ENCODE measurements at regions not wholly inside any gene's neighbourhood (a gene's known extent, or its start where the extent isn't known, plus 50 kb on each side); places are given as distances from the start of the nearest gene placed in this dataset.

DNA sequence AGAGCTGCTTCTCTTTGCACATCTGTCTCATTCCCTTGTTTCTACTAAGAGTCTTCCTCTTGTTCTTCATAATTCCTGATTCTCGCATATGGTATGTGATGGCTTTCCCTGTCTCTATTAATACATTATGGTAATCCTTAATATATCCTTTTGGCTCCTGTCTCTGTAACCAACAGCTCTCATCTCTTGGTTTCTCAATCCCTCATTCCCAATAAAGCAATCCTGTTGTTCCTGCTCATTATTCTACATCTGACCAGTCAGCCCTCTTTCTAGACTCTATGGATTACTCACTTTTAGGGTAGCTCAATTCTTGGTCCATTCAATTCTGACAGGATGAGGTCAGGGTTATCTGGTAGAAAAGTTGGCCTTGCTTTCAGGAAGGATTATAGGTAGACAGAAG, 349.9 kb downstream of the LRIG3 start:
- WGBS, 2 experiments (ENCODE audit: extremely low coverage in 2 of 2, insufficient read length in 1 of 2) = no CpG with 5 or more reads among the region's 1 CpG
- no TSS peak for BruUV-seq (replicated peaks)
- Histone ChIP-seq H3K9me1 (ENCODE audit: insufficient read depth, low read length) (0 out of 2 replicates have a peak, but pooled peaks cover 2% of the 10 kb centered on the region), H2BK15ac (ENCODE audit: low read depth, low read length) (no peak overlapping the region), H3K14ac (replicated peaks; ENCODE audit: low read depth, low read length) (no peak overlapping the region), H3K79me1 (ENCODE audit: low read depth in 1 of 2, low read length in 2 of 2) (no peaks in the 10 kb centered on the region), H4K20me1 (ENCODE audit: insufficient read depth, low read length) (no peaks in the 10 kb centered on the region), H2AK9ac (replicated peaks; ENCODE audit: low read depth, low read length, poor library complexity) (no peak overlapping the region), H2AFZ (replicated peaks; ENCODE audit: low read length, poor library complexity) (no peak overlapping the region), H3K9me3 (ENCODE audit: control insufficient read depth, insufficient read depth, low read length) (no peaks in the 10 kb centered on the region), H4K8ac (ENCODE audit: low read depth in 2 of 2, low read length in 2 of 2) (no peak overlapping the region), H4K91ac (ENCODE audit: insufficient read depth, low read depth, low read length) (peak overlapping the region; percentile 38; the same call in 1 of the 2 replicates), H3K27me3 (ENCODE audit: control insufficient read depth, insufficient read depth, low read length) (no peaks in the 10 kb centered on the region), H3K4me2 (ENCODE audit: low read depth, low read length) (no peak overlapping the region), H3K18ac (ENCODE audit: low read depth, low read length) (peak overlapping the region; percentile 71; the same call in 1 of the 2 replicates), H3K4me1 (ENCODE audit: control insufficient read depth, insufficient read depth, low read length) (peaks cover 8% of the 10 kb centered on the region), H3K9ac (ENCODE audit: low read depth, low read length) (no peak overlapping the region), H2BK20ac (ENCODE audit: low read depth, low read length) (no peak overlapping the region; the same call in 1 of the 2 replicates), H3K4ac (ENCODE audit: low read depth, low read length) (no peak overlapping the region), H3K27ac (ENCODE audit: insufficient read depth, low read length) (no peak overlapping the region), H3K4me3 (ENCODE audit: insufficient read depth, low read depth, low read length) (no peak overlapping the region), H4K5ac (ENCODE audit: low read depth, low read length) (peak overlapping the region; percentile 86; the same call in 1 of the 2 replicates), H3K56ac (ENCODE audit: extremely low read depth, insufficient read depth, low read length) (no peak overlapping the region), H2BK5ac (ENCODE audit: low read depth, low read length, poor library complexity, severe bottlenecking) (no peak overlapping the region), H3K23ac (ENCODE audit: low read depth, low read length) (no peak overlapping the region), H3K36me3 (ENCODE audit: control insufficient read depth, insufficient read depth, low read length) (no peaks in the 10 kb centered on the region), H2AK5ac (ENCODE audit: low read depth, low read length) (0 out of 2 replicates have a peak overlapping the region, but pooled peaks have one; percentile 13), H2BK120ac (ENCODE audit: low read depth, low read length) (no peak overlapping the region)
- no peak for ATAC-seq (ENCODE audit: low read depth)
- no peak for DNase-seq
- no peak for TF ChIP-seq RCOR1 (IDR thresholded peaks at IDR 0.05; ENCODE audit: insufficient replicate concordance, low read length)
- TF ChIP-seq POLR2A (IDR thresholded peaks at IDR 0.05; ENCODE audit: low read depth, low read length) = no peak
- TF ChIP-seq, protein P1, sequence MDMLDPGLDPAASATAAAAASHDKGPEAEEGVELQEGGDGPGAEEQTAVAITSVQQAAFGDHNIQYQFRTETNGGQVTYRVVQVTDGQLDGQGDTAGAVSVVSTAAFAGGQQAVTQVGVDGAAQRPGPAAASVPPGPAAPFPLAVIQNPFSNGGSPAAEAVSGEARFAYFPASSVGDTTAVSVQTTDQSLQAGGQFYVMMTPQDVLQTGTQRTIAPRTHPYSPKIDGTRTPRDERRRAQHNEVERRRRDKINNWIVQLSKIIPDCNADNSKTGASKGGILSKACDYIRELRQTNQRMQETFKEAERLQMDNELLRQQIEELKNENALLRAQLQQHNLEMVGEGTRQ (IDR thresholded peaks at IDR 0.05; ENCODE audit: low read depth, low read length) = no peak
- TF ChIP-seq ELK1 (IDR thresholded peaks at IDR 0.05; ENCODE audit: borderline replicate concordance, low read depth, low read length) = no peak
- TF ChIP-seq FOS (IDR thresholded peaks at IDR 0.05; ENCODE audit: low read depth, low read length) = no peak
- TF ChIP-seq MAFK (IDR thresholded peaks at IDR 0.05; ENCODE audit: low read depth, low read length) = no peak
- TF ChIP-seq CTCF (conservative IDR thresholded peaks at IDR 0.05; ENCODE audit: low read depth, low read length) = no peak
- in situ Hi-C loops (cut with MboI; ENCODE audit: low sequenced_read_pairs) = no loop called here
- ChIA-PET CTCF (no interaction called here), POLR2A (ENCODE audit: unreplicated experiment) (no interaction called here)
- dilution Hi-C loops (cut with HindIII; ENCODE audit: low sequenced_read_pairs, unreplicated experiment) = no loop called here
- intact Hi-C loops (cut with micrococcal nuclease) = no loop called here
